Stimulated activated CD4-positive, alpha-beta T cell treated with anti-CD3 and anti-CD28 coated beads, Interleukin-1b, Interleukin-23, amount 100 ng/mL, for 48 hours (primary cell): ENCODE measurements at regions not wholly inside any gene's neighbourhood (a gene's known extent, or its start where the extent isn't known, plus 50 kb on each side); places are given as distances from the start of the nearest gene placed in this dataset.

Experiments
- DNase-seq: peaks from one replicate; pipeline ENCODE4 v3.0.0-alpha.2; 2020

GRCh38 chr6:43879722-43880121, 109.7 kb downstream of the VEGFA start:
- no peak for DNase-seq

GRCh38 chr6:43878823-43879495, 108.9 kb downstream of the VEGFA start:
- DNase-seq: no peak

- DNase-seq: no peak
Measured at GRCh38 chr6:43878127-43878634, 108.2 kb downstream of the VEGFA start.

- DNase-seq: no peak
Measured at GRCh38 chr6:43877463-43878126, 107.6 kb downstream of the VEGFA start.

- DNase-seq: no peak
Measured at GRCh38 chr6:43877036-43877435, 107.0 kb downstream of the VEGFA start.

GRCh38 chr6:43876602-43877001, 106.6 kb downstream of the VEGFA start:
- DNase-seq: no peak

- no peak for DNase-seq
Measured at GRCh38 chr6:43875849-43876572, 106.0 kb downstream of the VEGFA start.

- DNase-seq: no peak
Measured at GRCh38 chr6:43874814-43875590, 105.0 kb downstream of the VEGFA start.

- DNase-seq: no peak
Measured at GRCh38 chr6:43873806-43874714, 104.0 kb downstream of the VEGFA start.

GRCh38 chr6:43871933-43872332, 101.9 kb downstream of the VEGFA start:
- DNase-seq: no peak

- no peak for DNase-seq
Measured at GRCh38 chr6:43871284-43871683, 101.3 kb downstream of the VEGFA start.

- DNase-seq: no peak
Measured at GRCh38 chr6:43870660-43871061, 100.7 kb downstream of the VEGFA start.

- DNase-seq: no peak
Measured at GRCh38 chr6:43869792-43870659, 100.0 kb downstream of the VEGFA start.

GRCh38 chr6:43869079-43869710, 99.2 kb downstream of the VEGFA start:
- no peak for DNase-seq

GRCh38 chr6:43868467-43868866, 98.5 kb downstream of the VEGFA start:
- DNase-seq: no peak

GRCh38 chr6:43867996-43868395, 98.0 kb downstream of the VEGFA start:
- no peak for DNase-seq

- no peak for DNase-seq
Measured at GRCh38 chr6:43867246-43867645, 97.2 kb downstream of the VEGFA start.

- DNase-seq: no peak
Measured at GRCh38 chr6:43865932-43866645, 96.1 kb downstream of the VEGFA start.

GRCh38 chr6:43865086-43865485, 95.1 kb downstream of the VEGFA start:
- DNase-seq: no peak

GRCh38 chr6:43862925-43863324, 92.9 kb downstream of the VEGFA start:
- no peak for DNase-seq
